ENCODE measurements at regions not wholly inside any gene's neighbourhood (a gene's known extent, or its start where the extent isn't known, plus 50 kb on each side); places are given as distances from the start of the nearest gene placed in this dataset.

DNA sequence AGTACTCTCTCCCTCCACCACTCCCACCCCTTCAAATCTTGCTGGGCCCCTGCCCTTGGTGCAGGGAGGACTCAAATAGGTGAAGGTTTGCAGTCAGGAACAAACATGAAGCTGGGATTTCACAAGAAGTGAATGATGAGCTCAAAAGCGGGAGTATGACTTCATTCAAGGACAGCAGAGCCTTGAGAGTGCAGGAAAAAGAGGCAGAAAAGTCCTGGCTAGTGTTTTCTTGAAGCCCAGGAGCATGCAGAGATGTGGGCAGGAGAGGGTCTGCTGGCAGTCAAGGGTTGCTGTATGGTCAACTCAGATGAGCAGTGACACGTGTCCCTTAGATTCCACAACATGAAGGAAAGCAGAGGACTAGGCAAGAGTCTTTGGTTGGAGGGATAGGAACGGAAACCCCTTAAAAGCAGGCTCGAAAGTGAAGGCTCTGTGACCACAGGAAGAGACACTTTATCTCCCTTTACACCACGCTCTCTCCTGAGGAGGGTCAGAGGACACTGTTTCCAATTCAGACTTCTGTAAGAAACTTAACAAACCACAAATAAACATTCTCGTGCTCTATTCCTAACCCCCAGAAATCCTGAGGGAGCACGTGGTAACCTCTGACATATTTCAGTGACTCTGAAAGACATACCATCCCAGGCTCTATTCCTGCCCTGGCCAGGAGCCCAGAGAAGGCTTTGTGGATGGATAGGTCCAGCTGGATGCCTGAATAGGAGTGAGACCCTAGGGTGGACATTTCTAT, 168.0 kb upstream of the NDN start:
- H3K4me3 ChIP-seq (ENCODE audit: low read depth, low read length) = no peak overlapping the region
- DNase-seq (ENCODE audit: low read depth) = no peak
- TF ChIP-seq, protein P1, sequence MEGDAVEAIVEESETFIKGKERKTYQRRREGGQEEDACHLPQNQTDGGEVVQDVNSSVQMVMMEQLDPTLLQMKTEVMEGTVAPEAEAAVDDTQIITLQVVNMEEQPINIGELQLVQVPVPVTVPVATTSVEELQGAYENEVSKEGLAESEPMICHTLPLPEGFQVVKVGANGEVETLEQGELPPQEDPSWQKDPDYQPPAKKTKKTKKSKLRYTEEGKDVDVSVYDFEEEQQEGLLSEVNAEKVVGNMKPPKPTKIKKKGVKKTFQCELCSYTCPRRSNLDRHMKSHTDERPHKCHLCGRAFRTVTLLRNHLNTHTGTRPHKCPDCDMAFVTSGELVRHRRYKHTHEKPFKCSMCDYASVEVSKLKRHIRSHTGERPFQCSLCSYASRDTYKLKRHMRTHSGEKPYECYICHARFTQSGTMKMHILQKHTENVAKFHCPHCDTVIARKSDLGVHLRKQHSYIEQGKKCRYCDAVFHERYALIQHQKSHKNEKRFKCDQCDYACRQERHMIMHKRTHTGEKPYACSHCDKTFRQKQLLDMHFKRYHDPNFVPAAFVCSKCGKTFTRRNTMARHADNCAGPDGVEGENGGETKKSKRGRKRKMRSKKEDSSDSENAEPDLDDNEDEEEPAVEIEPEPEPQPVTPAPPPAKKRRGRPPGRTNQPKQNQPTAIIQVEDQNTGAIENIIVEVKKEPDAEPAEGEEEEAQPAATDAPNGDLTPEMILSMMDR (IDR thresholded peaks at IDR 0.05; ENCODE audit: control insufficient read depth, extremely low read depth, insufficient read depth) = no peak

DNA sequence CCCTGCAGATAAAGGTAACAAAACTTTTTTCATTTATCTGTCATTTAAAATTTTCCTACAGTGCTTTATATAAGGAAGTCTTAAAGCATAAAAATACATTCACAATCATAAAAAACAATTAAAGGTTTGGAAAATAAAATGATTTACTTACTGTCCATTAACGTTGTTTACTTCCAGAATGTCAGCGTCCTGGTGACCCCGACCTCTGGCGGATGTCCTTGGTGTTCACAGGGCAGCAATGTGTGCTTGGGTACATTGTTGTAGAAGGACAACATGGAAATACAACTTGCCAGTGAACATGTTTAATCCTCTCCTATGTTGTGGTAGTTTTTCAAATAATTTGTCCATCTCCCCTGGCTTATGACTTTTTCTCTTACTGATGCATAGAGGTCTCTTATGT, 168.8 kb upstream of the NDN start:
- TF ChIP-seq, protein P1 (IDR thresholded peaks at IDR 0.05; ENCODE audit: control insufficient read depth, extremely low read depth, insufficient read depth) = peak; percentile 63
- no peak overlapping the region for H3K4me3 ChIP-seq (ENCODE audit: low read depth, low read length)
- no peak for DNase-seq (ENCODE audit: low read depth)

DNA sequence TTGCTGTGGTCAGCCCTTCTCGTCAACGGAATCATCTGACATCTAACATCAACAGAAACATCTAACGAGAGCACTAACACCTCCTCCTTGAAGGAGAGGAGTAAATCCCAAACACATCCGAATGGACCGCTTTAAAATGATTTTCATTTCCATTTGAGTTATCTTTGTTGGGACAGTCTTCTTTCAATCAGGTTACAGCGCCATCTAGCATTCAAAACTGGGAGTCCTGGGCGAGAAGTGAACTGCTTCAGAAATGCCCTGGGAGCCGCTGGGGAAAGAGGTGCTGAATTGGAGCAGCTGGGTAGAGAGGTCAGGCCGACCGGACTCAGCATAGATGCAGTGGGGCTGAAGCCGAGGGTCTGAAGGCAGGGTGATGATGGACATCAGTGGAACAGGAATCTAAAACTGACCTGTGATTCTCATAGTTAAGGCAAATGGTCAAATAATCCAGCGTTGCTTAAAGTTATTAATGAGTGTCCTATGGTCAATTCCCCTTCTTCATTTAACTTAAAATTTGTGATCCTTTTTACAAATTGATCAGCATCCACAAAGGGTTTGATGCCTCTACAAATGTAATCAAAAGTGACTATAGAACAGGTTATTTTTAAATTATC, 170.0 kb upstream of the NDN start:
- DNase-seq (ENCODE audit: low read depth) = peak; percentile 36
- no peak overlapping the region for H3K4me3 ChIP-seq (ENCODE audit: low read depth, low read length)

DNA sequence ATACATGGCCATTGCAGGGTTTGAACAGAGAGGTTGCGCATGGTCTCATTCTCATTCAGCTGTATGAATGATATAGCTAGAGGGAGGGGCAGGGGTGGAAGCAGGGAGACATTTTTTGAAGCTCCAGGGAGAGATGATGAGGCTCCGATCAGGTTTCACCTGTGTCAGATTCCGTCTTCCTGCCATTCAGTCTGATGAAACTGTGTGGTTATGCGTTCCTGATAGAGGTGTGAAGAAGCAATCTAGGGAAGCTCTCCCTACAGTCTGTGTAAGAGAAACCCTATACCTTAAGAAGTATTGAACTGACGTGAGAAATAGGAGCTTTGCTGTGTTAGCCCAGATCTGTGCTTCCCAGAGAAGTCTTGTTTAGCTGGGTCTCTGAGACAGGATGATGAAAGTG, 171.9 kb upstream of the NDN start:
- H3K4me3 ChIP-seq (ENCODE audit: low read depth, low read length) = no peak overlapping the region
- DNase-seq (ENCODE audit: low read depth) = no peak
- TF ChIP-seq, protein P1 (IDR thresholded peaks at IDR 0.05; ENCODE audit: control insufficient read depth, extremely low read depth, insufficient read depth) = no peak

More for the DNA sequence above, 170.0 kb upstream of the NDN start:
- TF ChIP-seq, protein P1 (IDR thresholded peaks at IDR 0.05; ENCODE audit: control insufficient read depth, extremely low read depth, insufficient read depth) = peak; percentile 85

DNA sequence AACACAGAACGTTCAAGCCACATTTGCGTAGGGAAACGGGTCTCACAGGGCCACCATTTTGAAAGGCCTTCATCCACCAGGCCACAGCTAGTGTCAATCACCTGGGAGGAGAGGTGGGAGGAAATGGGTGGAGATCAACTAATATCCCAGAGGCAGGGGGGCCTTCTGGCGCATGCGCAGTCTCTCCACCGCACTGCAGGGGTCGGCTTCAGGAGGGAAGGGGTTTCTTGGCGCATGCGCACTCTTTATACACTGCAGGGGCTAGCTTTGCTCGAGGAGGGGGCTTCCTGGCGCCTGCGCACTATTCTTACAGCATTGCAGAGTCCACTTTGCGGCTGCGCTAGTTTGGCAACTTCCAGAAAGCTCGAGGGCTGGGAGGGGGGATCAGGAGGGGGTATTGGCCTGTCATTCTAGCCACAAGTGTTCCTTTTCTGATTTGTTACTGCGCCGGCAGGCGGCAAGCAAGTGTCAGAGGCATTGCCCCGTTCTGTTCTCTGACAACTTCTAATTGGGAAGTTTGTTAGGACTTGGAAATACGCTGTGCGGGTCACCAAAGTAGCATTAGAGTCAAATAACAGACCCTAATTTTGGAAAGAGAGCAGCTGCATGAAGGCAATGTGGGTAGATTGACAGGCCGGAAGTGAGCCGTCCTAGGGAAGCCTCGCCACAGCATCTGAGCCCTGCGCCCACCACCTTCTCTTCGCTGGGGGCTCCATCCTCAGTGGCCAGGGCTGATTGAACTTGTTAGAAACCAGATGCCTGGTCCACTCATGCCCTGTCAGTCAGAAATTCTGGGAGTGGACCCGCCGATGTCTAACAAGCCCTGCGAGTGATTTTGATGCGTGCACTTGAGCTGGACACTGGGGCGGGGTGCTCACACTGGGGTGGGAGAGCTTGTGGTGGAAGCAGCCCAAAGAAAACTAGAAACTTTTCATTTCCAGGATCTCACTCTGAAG, 173.5 kb upstream of the NDN start:
- TF ChIP-seq, protein P1 (IDR thresholded peaks at IDR 0.05; ENCODE audit: control insufficient read depth, extremely low read depth, insufficient read depth) = no peak
- no peak for DNase-seq (ENCODE audit: low read depth)
- H3K4me3 ChIP-seq (ENCODE audit: low read depth, low read length) = no peak overlapping the region

DNA sequence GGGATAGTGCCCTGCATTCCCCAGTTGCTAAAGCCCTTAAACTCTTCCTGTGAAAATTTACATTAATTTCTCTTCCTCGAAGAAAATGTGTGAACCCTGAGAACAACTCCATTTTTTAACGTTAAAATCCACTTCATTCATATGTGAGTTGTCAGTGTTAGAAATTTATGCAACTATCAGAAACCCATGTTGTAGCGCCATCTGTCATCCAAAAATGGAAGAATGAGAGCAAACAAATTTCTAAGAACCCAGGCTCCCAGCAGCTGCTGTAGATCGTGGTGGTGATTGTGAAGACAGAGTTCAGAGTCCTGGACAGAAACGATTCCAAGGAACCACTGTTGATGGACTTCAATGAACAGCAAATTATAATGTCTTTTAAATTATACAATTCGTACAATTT, 179.7 kb upstream of the NDN start:
- DNase-seq (ENCODE audit: low read depth) = peak; percentile 35
- H3K4me3 ChIP-seq (ENCODE audit: low read depth, low read length) = no peak overlapping the region

More for the DNA sequence above, 179.7 kb upstream of the NDN start:
- TF ChIP-seq, protein P1 (IDR thresholded peaks at IDR 0.05; ENCODE audit: control insufficient read depth, extremely low read depth, insufficient read depth) = peak; percentile 67

All from LNCaP clone FGC (cell line).